Muscle layer of duodenum (tissue), 2 donors: ENCODE measurements at regions not wholly inside any gene's neighbourhood (a gene's known extent, or its start where the extent isn't known, plus 50 kb on each side); places are given as distances from the start of the nearest gene placed in this dataset.

Experiments
- H3K27ac ChIP-seq: one replicate; pipeline ENCODE4 v1.7.0; 2013; ENCODE audit warnings: mild to moderate bottlenecking, low read length
- H3K27me3 ChIP-seq: one replicate; pipeline ENCODE4 v1.7.0; 2013; ENCODE audit warnings: low read depth, mild to moderate bottlenecking, control low read depth, low read length
- H3K36me3 ChIP-seq, 2 donors: one replicate each; pipeline ENCODE4 v1.7.0; 2013; ENCODE audit warnings: low read length in 2 of 2, control low read depth in 1 of 2, mild to moderate bottlenecking in 1 of 2; ENCODE audit not compliant: insufficient read depth in 2 of 2, control insufficient read depth in 1 of 2
- H3K4me1 ChIP-seq, 2 donors: one replicate each; pipeline ENCODE4 v1.7.0; 2013; ENCODE audit warnings: low read length in 2 of 2, mild to moderate bottlenecking in 2 of 2, control low read depth in 1 of 2, moderate library complexity in 1 of 2; ENCODE audit not compliant: insufficient read depth in 2 of 2, control insufficient read depth in 1 of 2
- H3K4me3 ChIP-seq, 2 donors: one replicate each; pipeline ENCODE4 v1.7.0; 2013; ENCODE audit warnings: low read length in 2 of 2, low read depth in 1 of 2, mild to moderate bottlenecking in 1 of 2
- H3K9me3 ChIP-seq, 2 donors: one replicate each; pipeline ENCODE4 v1.7.0; 2013; ENCODE audit warnings: low read length in 2 of 2, control low read depth in 1 of 2, mild to moderate bottlenecking in 1 of 2; ENCODE audit not compliant: control insufficient read depth in 1 of 2
- donor health status: healthy.

DNA sequence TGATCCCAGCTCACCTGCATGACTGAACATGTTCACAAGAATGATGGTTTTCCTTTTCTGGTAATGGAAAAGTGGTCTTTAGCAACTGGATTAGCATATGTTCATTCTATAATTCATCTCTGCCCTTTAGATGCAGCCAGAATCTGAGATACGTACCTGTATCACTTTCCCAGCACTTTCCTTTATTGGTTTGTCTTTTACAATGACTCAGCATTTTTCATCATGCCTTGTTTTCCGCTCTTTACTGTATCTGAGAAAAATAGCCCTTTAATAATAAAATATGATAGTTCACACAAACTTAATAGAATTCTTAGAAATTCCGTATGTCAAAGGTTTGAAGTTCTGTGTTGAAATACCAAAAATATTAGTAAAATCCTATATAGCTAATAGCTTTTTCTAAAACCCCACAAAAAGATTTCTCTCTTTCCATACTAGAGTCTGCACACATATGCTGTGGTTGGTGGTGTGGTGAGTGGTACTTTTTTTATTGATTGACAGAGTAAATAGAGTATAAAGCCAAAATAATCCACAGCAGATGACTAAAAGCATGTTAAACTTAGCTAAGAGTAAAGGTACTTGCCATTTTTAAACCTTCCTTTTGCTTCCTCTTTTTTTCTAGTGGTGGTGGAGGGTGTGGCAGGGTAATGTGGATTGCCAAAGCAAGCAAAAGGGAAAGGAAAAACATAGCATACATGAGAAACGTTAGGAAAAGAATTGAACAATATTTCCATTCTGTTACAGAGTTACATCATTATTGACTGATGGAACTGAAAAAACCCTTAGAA is 328.9 kb upstream of the RBMS3 start:
- Histone ChIP-seq H3K36me3 (no peaks in the 10 kb centered on the region), H3K4me1 (no peaks in the 10 kb centered on the region), H3K4me3 (no peak overlapping the region), H3K27ac (no peak overlapping the region), H3K9me3 (peaks cover 0 to 9% of the 10 kb centered on the region in 2 donors), H3K27me3 (no peaks in the 10 kb centered on the region)

DNA sequence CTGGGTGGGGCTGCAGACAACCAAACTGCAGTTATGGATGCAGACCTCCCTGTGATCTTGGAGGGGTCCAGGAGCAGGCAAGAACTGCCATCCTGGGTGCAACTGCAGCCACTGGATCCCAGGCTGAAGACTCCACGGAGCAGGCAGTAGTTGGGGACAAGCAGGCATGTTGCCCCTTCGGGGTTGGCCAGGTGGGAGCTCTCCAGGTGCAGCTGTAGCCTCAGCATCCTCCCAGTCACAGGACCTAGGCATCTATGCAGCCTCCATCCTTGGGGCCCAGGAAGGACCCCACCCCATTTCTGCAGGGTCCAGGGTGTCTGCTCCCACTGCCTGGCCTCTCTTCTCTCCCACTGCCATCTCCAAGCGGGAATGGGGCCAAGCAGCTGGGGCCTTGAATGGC is 322.2 kb upstream of the RBMS3 start:
- Histone ChIP-seq H3K27me3 (no peaks in the 10 kb centered on the region), H3K4me3 (no peak overlapping the region), H3K9me3 (peaks cover 0 to 7% of the 10 kb centered on the region in 2 donors), H3K36me3 (no peaks in the 10 kb centered on the region), H3K27ac (no peak overlapping the region), H3K4me1 (no peaks in the 10 kb centered on the region)

- no peaks in the 10 kb centered on the region for H3K27me3 ChIP-seq
Measured at GRCh38 chr3:28971156-28971555, 309.7 kb upstream of the RBMS3 start.

DNA sequence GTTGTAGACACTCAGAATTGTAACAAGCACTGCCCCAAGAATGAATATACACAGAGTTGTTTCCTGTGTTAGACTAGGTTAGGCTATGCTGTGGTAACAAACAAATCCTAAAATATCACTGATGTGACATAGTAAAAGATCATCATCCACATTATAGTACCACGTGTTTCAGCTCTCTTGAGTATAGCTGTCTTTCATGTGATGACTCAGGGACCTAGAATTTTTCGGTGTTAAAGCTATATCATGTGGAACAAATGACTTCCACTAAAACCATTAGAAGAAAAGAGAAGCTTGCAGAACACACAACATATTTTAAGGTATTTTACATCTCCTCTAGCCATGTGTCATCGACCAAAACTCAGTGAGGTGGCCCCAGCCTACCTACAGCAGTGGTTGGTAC is 307.9 kb upstream of the RBMS3 start:
- Histone ChIP-seq H3K36me3 (no peaks in the 10 kb centered on the region), H3K4me1 (no peaks in the 10 kb centered on the region), H3K9me3 (peaks cover 12 to 14% of the 10 kb centered on the region in 2 donors), H3K4me3 (no peak overlapping the region), H3K27ac (no peak overlapping the region), H3K27me3 (no peaks in the 10 kb centered on the region)

More at GRCh38 chr3:28971156-28971555, 309.7 kb upstream of the RBMS3 start:
- no peaks in the 10 kb centered on the region for H3K4me1 ChIP-seq
- H3K36me3 ChIP-seq, result no peaks in the 10 kb centered on the region
- H3K4me3 ChIP-seq, result no peak overlapping the region
- no peak overlapping the region for H3K27ac ChIP-seq
- peaks cover 12 to 14% of the 10 kb centered on the region in 2 donors for H3K9me3 ChIP-seq

DNA sequence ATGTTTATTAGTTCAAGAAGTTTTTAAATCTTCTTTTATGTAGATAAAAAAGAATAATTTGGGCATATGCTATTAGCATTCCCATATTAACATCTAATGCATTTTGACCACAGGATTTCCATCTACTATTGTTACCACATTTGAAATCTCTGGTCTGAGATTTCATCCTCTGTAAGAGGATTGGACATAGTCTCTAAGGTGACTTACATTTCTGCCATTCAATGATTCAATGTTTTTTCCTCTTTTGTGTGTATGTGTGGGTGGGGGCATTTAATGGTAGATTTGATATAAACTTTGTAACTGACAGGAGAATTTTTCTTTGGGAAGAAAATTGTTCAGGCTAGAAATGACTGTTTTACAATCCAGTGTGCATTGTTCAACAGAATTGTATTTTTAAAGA is 307.3 kb upstream of the RBMS3 start:
- Histone ChIP-seq H3K27me3 (no peaks in the 10 kb centered on the region), H3K9me3 (peaks cover 9 to 12% of the 10 kb centered on the region in 2 donors), H3K4me3 (no peak overlapping the region), H3K36me3 (no peaks in the 10 kb centered on the region), H3K4me1 (no peaks in the 10 kb centered on the region), H3K27ac (no peak overlapping the region)

GRCh38 chr3:28978092-28978491 is 302.8 kb upstream of the RBMS3 start:
- no peaks in the 10 kb centered on the region for H3K4me1 ChIP-seq
- H3K9me3 ChIP-seq, result no peaks in the 10 kb centered on the region
- no peak overlapping the region for H3K27ac ChIP-seq
- no peak overlapping the region for H3K4me3 ChIP-seq
- no peaks in the 10 kb centered on the region for H3K27me3 ChIP-seq
- H3K36me3 ChIP-seq, result no peaks in the 10 kb centered on the region

- Histone ChIP-seq H3K9me3 (no peaks in the 10 kb centered on the region), H3K36me3 (no peaks in the 10 kb centered on the region), H3K4me1 (no peaks in the 10 kb centered on the region), H3K27ac (no peak overlapping the region), H3K27me3 (no peaks in the 10 kb centered on the region), H3K4me3 (no peak overlapping the region)
Measured at GRCh38 chr3:28980131-28980530, 300.7 kb upstream of the RBMS3 start.

DNA sequence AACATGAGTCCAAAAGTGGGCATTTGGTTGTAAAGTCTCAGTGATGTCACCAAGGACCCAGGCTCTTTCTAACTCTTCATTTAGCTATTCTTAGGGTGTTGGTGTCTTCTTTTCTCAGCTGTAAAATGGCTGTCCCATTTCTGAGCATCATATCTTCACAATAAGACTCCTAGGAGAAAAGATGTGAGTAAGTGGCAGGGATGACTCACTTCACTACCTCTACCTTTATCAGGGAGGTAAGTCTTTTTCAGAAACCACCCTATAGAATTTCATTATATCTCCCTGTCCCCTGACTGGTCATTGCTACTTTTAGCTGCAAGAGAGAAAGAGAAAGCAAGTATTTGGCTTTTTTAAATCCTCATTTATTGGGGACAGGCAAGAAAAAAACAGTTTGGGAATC is 300.2 kb upstream of the RBMS3 start:
- no peak overlapping the region for H3K4me3 ChIP-seq
- H3K36me3 ChIP-seq, result no peaks in the 10 kb centered on the region
- H3K4me1 ChIP-seq, result no peaks in the 10 kb centered on the region
- H3K27me3 ChIP-seq, result no peaks in the 10 kb centered on the region
- H3K27ac ChIP-seq, result no peak overlapping the region
- no peaks in the 10 kb centered on the region for H3K9me3 ChIP-seq

DNA sequence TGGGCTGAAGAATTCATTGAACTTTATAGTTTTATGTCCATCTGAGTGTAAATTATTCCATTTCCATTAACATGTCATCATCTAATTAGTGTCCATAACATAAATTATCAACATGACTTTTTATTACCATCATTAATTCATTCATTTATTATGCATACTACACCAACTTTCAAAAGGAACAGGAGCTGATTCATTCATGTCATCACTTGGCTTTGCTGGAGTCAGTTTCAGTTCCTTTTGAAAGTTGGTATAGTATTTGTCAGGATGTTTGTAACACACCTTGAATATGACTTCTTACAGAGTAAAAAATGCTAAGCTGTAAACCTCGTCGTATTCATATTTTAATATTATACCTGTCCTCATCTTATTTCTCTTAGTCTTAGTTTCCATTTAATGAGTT is 298.0 kb upstream of the RBMS3 start:
- H3K9me3 ChIP-seq, result no peaks in the 10 kb centered on the region
- H3K27me3 ChIP-seq, result no peaks in the 10 kb centered on the region
- no peak overlapping the region for H3K27ac ChIP-seq
- H3K4me1 ChIP-seq, result no peaks in the 10 kb centered on the region
- H3K4me3 ChIP-seq, result no peak overlapping the region
- H3K36me3 ChIP-seq, result no peaks in the 10 kb centered on the region

DNA sequence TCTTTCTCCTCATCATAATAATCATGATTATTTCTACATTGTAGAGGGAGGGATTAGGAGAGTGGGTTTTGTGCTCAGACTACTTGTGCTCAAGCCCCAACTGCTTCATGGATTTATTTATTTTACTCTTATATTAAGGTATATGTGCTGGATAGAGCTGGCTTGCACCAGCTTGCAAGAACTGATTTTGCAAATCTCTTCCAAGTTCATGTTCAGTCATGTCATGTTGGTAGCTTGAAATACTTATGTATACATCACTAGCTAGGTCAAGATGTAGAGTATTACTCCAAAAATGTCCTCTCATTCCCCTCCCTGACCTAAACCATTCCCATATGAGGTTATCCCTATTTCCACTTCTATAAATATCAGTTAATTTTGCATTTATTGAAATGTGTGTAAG is 293.9 kb upstream of the RBMS3 start:
- H3K4me1 ChIP-seq, result no peaks in the 10 kb centered on the region
- no peak overlapping the region for H3K27ac ChIP-seq
- no peaks in the 10 kb centered on the region for H3K36me3 ChIP-seq
- H3K4me3 ChIP-seq, result no peak overlapping the region
- H3K27me3 ChIP-seq, result no peaks in the 10 kb centered on the region
- no peaks in the 10 kb centered on the region for H3K9me3 ChIP-seq

GRCh38 chr3:28989646-28990089 is 291.2 kb upstream of the RBMS3 start:
- Histone ChIP-seq H3K27me3 (no peaks in the 10 kb centered on the region), H3K4me3 (no peak overlapping the region), H3K4me1 (no peaks in the 10 kb centered on the region), H3K36me3 (no peaks in the 10 kb centered on the region), H3K27ac (no peak overlapping the region), H3K9me3 (no peaks in the 10 kb centered on the region)
